Neutrophil (primary cell): ENCODE measurements at regions not wholly inside any gene's neighbourhood (a gene's known extent, or its start where the extent isn't known, plus 50 kb on each side); places are given as distances from the start of the nearest gene placed in this dataset.

Source experiments
- H3K27ac ChIP-seq: fragments of 200-600 bp; sonication (generic); 2 replicates; pipeline ENCODE4 v1.5.1; 2016; ENCODE audit warnings: mild to moderate bottlenecking, moderate library complexity
- H3K27me3 ChIP-seq: fragments of 200-600 bp; sonication (generic); 2 replicates; pipeline ENCODE4 v1.6.0; 2016; ENCODE audit warnings: mild to moderate bottlenecking
- H3K36me3 ChIP-seq: fragments of 200-600 bp; sonication (generic); 2 replicates; pipeline ENCODE4 v1.5.1; 2017
- H3K4me1 ChIP-seq, 2 experiments: fragments of 200-600 bp in 1 of 2; sonication (generic) in 1 of 2; 1 replicate in 1 of 2; 2 replicates in 1 of 2; pipeline versions ENCODE4 v1.5.1 to v1.6.1; 2013 to 2016; ENCODE audit warnings: low read depth in 1 of 2, low read length in 1 of 2, mild to moderate bottlenecking in 1 of 2, moderate library complexity in 1 of 2; ENCODE audit not compliant: control insufficient read depth in 1 of 2, insufficient read depth in 1 of 2
- H3K4me3 ChIP-seq, 2 experiments: fragments of 200-600 bp in 1 of 2; sonication (generic) in 1 of 2; 1 replicate in 1 of 2; 2 replicates in 1 of 2; pipeline ENCODE4 v1.5.1; 2013 to 2016; ENCODE audit warnings: low read depth in 1 of 2, low read length in 1 of 2, mild to moderate bottlenecking in 1 of 2, moderate library complexity in 1 of 2
- H3K9me3 ChIP-seq: fragments of 200-600 bp; sonication (generic); 2 replicates; pipeline ENCODE4 v1.5.1; 2016
- TF ChIP-seq, protein P1 (sequence below): fragments of 200-600 bp; sonication (generic); IDR thresholded peaks from 2 replicates; pipeline ENCODE4 v1.5.1; 2016; ENCODE audit warnings: antibody characterized with exemption

DNA sequence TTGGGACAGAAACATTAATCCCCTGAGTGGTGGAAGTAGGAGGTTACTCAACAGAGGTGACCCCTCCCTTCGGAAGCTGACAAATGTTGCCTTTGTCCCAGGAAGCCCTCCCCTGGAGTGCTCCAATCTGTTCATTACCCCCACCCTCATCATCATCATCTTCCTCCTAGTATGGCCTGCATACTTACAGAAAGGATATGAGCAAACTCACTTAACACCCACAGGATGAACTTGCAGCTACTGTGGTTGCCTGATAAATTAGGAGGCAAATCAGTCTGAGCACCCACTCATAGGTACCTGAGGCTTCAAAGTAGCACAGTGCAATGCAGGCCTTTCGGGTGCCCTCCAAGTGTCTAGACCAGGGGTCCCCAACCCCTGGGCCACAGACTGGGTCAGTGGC is 236.7 kb upstream of the GATB start:
- no peaks in the 10 kb centered on the region for H3K9me3 ChIP-seq
- TF ChIP-seq, protein P1, sequence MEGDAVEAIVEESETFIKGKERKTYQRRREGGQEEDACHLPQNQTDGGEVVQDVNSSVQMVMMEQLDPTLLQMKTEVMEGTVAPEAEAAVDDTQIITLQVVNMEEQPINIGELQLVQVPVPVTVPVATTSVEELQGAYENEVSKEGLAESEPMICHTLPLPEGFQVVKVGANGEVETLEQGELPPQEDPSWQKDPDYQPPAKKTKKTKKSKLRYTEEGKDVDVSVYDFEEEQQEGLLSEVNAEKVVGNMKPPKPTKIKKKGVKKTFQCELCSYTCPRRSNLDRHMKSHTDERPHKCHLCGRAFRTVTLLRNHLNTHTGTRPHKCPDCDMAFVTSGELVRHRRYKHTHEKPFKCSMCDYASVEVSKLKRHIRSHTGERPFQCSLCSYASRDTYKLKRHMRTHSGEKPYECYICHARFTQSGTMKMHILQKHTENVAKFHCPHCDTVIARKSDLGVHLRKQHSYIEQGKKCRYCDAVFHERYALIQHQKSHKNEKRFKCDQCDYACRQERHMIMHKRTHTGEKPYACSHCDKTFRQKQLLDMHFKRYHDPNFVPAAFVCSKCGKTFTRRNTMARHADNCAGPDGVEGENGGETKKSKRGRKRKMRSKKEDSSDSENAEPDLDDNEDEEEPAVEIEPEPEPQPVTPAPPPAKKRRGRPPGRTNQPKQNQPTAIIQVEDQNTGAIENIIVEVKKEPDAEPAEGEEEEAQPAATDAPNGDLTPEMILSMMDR, result no peak
- no peaks in the 10 kb centered on the region for H3K36me3 ChIP-seq
- no peak overlapping the region for H3K4me3 ChIP-seq
- H3K4me1 ChIP-seq, result no peaks in the 10 kb centered on the region
- H3K27ac ChIP-seq, result no peak overlapping the region
- H3K27me3 ChIP-seq, result no peaks in the 10 kb centered on the region

DNA sequence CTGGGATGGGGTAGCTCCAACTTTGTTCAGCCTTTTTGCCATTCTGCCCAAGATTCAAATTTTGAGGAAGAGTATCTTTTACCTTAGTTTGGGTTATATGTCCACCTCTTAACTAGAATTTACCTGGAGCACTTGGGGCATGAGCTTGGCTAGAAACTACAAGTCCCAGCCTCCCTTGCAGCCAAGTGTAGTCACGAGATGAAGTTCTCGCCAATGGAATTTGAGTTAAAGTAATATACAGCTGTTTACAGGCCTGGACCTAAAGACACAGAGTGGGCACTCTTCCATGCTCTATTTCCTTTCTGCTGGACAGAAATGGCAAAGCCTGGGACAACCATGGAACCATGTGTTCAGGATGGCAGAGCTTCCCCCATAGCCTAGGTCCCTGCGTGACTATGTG is 233.6 kb upstream of the GATB start:
- no peak overlapping the region for H3K27ac ChIP-seq
- no peaks in the 10 kb centered on the region for H3K4me1 ChIP-seq
- H3K27me3 ChIP-seq, result no peaks in the 10 kb centered on the region
- TF ChIP-seq, protein P1, result no peak
- H3K9me3 ChIP-seq, result no peaks in the 10 kb centered on the region
- no peak overlapping the region for H3K4me3 ChIP-seq
- H3K36me3 ChIP-seq, result no peaks in the 10 kb centered on the region

DNA sequence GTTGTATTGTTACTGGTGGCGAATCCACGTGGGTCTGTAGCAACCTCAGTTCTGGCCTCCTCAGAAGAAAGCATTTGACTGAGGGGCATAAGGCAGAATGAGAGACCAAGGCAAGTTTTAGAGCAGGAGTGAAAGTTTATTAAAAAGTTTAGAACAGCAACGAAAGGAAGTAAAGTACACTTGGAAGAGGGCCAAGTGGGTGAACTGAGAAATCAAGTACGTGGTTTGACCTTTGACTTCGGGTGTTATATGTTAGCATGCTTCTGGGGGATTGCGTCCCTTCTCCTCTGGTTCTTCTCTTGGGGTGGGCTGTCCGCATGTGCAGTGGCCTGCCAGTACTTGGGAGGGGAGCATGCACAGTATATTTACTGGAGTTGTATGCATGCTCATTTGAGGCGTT is 232.7 kb upstream of the GATB start:
- TF ChIP-seq, protein P1, result no peak
- H3K36me3 ChIP-seq, result no peaks in the 10 kb centered on the region
- H3K4me1 ChIP-seq, result no peaks in the 10 kb centered on the region

DNA sequence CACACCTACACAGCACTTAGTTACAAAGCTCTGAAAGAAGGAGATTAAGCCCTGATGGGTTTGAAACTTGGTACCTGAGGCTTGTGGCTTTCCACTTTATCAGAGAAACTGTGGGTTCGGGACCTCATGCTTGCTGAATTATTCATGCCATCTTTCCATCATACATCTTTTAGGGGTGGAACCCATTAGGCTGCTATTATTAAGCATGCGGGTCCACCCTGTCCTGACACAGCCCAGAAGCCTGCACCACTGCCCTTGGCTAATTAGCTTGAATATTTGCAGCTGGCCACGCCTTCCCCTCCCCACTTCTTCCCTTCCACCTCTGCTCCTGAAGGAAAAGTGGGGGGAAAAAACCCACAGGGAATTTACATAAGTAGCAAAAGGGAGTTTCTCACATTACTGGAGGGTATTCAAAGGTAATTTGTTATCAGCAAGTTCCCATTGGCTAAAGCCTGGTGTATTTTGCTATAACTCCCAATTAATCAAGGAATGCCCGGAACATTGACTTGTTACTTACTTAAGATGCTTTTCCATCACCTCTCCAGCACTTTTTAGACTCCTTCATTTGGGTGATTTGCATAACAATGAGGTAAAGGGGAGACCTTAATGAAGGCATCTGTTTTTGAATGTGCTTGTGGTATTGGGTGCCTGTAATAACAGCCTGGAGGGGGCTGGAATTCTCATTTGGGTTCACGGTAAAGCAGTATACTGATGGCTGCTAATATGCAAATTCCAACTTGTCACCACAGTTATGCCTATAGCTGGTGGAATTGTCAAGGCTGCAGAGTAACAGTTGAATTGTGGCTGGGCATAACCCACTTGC is 231.7 kb upstream of the GATB start:
- TF ChIP-seq, protein P1, result no peak
- H3K27ac ChIP-seq, result no peak overlapping the region
- H3K9me3 ChIP-seq, result no peaks in the 10 kb centered on the region
- no peaks in the 10 kb centered on the region for H3K36me3 ChIP-seq
- H3K27me3 ChIP-seq, result no peaks in the 10 kb centered on the region
- no peaks in the 10 kb centered on the region for H3K4me1 ChIP-seq
- H3K4me3 ChIP-seq, result no peak overlapping the region

More for the DNA sequence above, 232.7 kb upstream of the GATB start:
- no peak overlapping the region for H3K27ac ChIP-seq
- H3K9me3 ChIP-seq, result no peaks in the 10 kb centered on the region
- no peaks in the 10 kb centered on the region for H3K27me3 ChIP-seq
- no peak overlapping the region for H3K4me3 ChIP-seq

DNA sequence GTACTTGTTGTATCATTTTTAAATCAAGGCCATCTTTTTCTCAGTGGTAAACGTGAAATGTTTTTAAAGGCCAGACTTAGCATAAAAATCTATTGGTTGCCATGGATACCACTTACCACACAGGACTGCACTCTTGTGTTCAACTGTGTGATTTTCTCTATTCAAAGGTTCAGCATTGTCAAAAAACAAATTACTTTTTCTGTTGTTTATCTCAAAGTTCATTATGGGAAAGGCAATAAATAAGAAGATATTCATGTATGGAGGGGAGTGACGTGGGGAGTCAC is 231.0 kb upstream of the GATB start:
- Histone ChIP-seq H3K27me3 (no peaks in the 10 kb centered on the region), H3K27ac (no peak overlapping the region), H3K4me3 (no peak overlapping the region), H3K4me1 (no peaks in the 10 kb centered on the region), H3K9me3 (no peaks in the 10 kb centered on the region), H3K36me3 (no peaks in the 10 kb centered on the region)
- TF ChIP-seq, protein P1, result no peak
